HL-60 (cell line): ENCODE measurements at regions not wholly inside any gene's neighbourhood (a gene's known extent, or its start where the extent isn't known, plus 50 kb on each side); places are given as distances from the start of the nearest gene placed in this dataset.

ENCODE experiments used
- GABPA ChIP-seq: IDR thresholded peaks from 2 replicates; pipeline ENCODE4 v1.6.1; 2012; ENCODE audit warnings: low read depth
- POLR2AphosphoS5 ChIP-seq: IDR thresholded peaks from 2 replicates; pipeline ENCODE4 v1.6.1; 2012; ENCODE audit warnings: low read depth
- SPI1 ChIP-seq: IDR thresholded peaks from 2 replicates; pipeline ENCODE4 v1.6.1; 2012; ENCODE audit warnings: low read depth, mild to moderate bottlenecking, borderline replicate concordance
- TF ChIP-seq, protein P1 (sequence below): IDR thresholded peaks from one replicate; pipeline ENCODE4 v1.5.1; 2011; ENCODE audit warnings: low read length, control low read depth, inconsistent platforms; ENCODE audit not compliant: insufficient read depth
- TF ChIP-seq, protein P2 (sequence below): IDR thresholded peaks from 2 replicates; pipeline ENCODE4 v1.6.1; 2012; ENCODE audit warnings: low read depth; ENCODE audit not compliant: insufficient replicate concordance

DNA sequence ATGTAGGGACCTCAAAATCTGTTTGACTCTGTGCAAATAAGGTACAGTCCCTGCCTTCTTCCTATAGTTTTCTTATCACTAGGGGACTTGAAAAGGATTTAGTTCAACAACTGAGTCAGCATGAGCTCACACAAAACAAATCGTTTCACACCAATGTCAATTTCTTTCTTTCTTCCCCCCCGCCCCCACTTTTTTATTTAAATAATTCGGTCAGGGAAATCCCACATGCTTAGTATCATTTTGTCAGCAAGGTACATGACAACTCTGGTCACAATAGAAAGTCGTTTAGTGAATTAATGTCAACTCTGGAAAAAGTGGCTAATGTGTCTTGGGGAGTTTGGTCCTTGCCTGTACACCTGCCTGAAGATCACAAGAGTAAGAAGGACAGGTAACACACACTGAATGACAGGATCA is 232.2 kb upstream of the PLEKHG7 start:
- TF ChIP-seq, protein P1, sequence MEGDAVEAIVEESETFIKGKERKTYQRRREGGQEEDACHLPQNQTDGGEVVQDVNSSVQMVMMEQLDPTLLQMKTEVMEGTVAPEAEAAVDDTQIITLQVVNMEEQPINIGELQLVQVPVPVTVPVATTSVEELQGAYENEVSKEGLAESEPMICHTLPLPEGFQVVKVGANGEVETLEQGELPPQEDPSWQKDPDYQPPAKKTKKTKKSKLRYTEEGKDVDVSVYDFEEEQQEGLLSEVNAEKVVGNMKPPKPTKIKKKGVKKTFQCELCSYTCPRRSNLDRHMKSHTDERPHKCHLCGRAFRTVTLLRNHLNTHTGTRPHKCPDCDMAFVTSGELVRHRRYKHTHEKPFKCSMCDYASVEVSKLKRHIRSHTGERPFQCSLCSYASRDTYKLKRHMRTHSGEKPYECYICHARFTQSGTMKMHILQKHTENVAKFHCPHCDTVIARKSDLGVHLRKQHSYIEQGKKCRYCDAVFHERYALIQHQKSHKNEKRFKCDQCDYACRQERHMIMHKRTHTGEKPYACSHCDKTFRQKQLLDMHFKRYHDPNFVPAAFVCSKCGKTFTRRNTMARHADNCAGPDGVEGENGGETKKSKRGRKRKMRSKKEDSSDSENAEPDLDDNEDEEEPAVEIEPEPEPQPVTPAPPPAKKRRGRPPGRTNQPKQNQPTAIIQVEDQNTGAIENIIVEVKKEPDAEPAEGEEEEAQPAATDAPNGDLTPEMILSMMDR: no peak
- TF ChIP-seq, protein P2, sequence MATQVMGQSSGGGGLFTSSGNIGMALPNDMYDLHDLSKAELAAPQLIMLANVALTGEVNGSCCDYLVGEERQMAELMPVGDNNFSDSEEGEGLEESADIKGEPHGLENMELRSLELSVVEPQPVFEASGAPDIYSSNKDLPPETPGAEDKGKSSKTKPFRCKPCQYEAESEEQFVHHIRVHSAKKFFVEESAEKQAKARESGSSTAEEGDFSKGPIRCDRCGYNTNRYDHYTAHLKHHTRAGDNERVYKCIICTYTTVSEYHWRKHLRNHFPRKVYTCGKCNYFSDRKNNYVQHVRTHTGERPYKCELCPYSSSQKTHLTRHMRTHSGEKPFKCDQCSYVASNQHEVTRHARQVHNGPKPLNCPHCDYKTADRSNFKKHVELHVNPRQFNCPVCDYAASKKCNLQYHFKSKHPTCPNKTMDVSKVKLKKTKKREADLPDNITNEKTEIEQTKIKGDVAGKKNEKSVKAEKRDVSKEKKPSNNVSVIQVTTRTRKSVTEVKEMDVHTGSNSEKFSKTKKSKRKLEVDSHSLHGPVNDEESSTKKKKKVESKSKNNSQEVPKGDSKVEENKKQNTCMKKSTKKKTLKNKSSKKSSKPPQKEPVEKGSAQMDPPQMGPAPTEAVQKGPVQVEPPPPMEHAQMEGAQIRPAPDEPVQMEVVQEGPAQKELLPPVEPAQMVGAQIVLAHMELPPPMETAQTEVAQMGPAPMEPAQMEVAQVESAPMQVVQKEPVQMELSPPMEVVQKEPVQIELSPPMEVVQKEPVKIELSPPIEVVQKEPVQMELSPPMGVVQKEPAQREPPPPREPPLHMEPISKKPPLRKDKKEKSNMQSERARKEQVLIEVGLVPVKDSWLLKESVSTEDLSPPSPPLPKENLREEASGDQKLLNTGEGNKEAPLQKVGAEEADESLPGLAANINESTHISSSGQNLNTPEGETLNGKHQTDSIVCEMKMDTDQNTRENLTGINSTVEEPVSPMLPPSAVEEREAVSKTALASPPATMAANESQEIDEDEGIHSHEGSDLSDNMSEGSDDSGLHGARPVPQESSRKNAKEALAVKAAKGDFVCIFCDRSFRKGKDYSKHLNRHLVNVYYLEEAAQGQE: no peak
- TF ChIP-seq POLR2AphosphoS5 (no peak), GABPA (no peak), SPI1 (no peak)
